Left hindlimb (tissue), 1 donor: ENCODE measurements at regions not wholly inside any gene's neighbourhood (a gene's known extent, or its start where the extent isn't known, plus 50 kb on each side); places are given as distances from the start of the nearest gene placed in this dataset.

Source experiments
- DNase-seq: peaks from one replicate; pipeline ENCODE4 v3.0.0-alpha.2; 2018

DNA sequence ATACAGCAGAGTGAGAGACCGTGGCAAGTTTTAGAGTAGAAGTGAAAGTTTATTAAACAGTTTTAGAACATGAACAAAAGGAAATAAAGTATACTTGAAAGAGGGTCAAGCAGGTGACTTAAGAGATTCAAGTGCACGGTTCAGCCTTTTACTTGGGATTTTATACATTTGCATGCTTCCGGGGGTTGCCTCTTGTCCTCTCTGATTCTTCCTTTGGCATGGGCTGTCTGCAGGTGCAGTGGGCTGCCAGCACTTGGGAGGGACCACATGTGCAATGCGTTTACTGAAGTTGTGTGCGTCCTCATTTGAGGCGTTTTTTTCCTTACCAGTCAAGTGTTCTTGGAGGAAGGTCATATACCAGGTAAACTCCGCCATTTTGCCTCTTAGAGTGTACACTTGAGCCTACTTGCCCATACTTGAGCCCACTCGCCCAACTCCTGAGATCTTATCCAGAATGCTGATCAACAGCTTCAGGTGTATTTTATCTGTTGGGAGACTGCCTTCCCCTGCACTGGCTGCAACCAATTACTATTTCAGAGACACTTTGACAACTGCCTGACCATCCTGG, 195.2 kb downstream of the IRX5 start:
- no peak for DNase-seq

DNA sequence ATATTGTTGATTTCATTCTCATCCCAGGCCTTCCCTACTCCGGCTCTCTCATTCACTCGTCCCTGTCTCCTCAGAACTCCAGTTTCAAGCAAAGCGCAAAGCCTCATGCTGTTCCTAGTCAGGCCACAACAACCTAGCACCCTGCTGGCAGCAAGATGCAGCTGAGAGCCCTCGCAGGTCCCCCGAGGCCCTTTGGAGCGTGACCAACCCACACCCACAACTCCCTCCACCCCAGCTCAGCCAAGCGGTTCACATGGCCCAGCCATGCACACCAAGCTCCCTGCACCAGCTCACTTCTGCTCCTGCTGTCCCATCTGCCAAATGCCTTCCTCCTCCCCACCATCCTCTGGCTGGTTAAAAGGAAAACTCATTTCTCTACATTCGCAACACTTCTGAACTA, 195.8 kb downstream of the IRX5 start:
- no peak for DNase-seq

DNA sequence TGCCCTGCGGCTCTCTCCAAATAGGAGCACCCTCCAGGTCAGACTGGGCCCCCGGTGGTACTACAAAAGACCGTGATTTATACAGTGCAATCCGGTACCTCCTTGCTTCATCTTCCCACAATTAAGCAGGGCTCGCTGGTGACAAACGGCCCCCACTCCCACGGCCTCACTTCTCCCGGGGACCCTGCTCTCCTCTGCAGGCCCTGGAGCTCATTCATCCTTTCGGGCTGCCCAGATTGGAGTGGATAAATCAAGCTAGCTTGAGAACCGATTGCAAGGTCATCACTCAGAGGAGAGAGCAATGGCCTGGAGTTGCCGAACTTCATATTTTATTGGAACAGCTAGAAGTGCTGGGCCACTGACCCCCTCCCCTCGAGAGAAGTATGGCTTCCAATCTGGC, 193.5 kb upstream of the IRX6 start:
- no peak for DNase-seq

DNA sequence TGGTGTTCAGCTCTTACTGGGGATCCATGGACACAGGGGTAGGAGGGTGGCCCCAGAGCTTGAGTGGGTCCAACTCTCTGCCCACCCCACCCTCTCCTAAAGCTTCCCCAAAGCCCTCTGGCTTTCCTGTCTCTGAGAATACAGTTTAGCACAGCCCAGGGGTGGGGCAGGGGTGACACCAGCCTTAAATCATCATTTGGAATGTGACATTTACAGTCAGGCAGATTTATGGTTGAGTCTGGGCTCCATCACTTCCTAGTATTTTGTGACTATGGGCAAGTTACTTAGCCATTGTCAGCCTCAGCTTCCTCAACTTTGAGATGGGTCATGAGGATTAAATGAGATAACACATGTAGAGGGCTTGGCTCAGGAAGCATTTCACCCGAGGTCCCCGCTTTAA, 193.1 kb upstream of the IRX6 start:
- no peak for DNase-seq

DNA sequence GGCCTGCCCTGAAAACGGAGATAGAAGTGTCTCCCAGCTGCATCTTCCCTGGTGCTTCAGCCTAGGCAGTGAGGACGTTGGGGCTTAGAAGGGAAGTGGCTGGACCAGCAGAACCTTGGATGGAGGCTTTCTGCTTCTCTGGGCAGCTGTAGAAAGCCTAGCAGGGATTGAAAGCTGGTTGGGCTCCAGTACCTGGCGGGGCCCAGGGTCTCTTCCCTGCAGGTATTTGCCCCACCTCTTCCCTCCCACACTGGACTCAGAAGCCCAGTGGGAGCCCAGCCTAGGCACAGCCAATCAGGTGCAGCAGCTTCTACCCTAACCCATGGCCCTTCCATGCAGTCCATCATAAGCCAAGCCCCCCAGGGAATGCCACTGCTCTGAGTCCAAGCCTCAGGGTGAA, 190.3 kb upstream of the IRX6 start:
- DNase-seq: no peak

DNA sequence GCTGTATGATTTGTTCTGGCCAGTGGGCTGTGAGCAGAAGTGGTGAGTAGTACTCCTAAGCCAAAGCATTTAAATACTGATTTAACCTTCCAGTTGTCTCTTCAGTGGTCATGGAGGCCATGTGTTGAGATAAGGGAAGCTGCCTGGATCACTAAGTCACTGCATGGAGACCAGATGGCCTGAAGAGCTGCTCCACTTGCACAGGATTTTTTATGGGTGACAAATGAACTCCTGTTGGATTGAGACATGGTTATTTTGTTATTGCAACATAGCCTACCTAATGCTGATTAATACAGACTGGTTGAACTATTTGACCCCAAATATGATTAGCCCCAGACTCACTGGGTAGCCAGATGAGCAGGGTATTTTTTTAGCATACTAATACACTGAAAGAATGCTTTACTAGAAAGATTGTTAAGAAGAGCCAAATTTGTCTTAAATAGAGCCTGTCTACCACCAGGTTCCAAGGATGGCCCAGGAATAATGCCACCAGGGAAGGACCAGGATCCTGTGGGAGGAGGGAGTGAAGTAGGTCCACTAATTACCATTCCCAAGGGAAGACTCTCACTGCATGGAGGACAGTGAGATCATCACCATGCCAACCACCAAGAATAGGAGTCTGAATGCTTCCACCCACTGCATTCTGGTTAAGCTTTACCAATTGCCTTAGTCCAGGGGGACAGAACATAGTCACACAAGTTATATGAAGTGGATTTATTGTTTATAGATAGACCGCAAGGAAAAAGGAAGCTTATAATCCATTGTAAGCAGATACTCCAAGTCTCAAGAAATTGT, 187.4 kb upstream of the IRX6 start:
- no peak for DNase-seq

DNA sequence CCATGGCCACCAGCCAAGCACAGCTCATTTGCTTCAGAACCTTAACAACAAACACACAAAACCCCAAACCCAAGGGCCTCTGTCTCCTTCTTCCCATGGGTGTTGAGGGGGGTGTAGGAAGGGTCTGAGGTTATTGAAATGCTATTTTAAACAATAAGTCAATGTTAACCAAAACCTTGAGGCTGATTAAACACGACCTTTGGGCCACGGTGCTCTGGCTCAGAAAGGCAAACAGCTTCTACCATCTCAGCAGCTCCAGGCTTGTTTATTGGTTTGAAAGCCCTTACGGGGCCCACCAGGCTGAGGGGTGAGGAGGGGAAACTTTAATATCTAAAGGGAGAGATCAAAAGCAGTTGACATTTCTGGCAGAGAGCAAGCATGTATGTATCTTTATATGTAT, 185.7 kb upstream of the IRX6 start:
- no peak for DNase-seq

DNA sequence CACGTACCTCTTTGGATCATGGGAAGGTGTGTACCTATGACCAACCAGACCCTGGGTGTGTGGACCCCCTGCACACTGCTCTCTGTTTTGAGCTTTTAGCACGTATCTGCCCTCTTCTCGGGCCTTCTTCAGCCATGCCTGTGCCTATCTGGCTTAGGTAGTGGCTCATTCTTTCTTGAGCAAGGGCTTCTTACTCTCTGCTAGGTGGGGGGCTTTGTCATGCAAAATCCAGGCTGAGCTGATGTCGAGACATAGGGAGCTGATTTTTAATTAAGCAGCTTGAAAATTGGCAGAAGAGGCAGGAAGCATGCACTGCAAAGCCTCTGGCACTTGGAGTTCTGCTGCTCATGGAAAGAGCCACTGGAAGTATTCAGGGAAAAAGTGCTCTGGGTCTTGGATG, 181.6 kb upstream of the IRX6 start:
- no peak for DNase-seq

DNA sequence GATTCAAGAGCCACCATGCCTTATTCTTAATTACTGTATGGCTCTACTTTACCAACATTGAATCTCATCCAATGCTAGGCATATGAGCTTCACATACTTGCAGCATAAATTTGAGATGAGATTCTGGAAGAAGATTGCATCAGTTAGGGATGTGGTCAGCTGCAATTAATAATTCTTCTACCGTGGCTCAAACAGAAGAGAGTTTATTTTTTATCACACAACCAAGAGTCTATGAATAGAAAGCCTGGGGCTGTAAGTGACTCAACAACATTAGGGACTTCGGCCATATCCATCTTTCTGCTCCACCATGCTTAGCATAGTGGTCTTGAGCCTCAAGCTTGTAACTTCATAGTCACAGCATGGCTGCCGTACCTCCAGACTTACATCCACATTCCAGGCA, 179.4 kb upstream of the IRX6 start:
- no peak for DNase-seq

DNA sequence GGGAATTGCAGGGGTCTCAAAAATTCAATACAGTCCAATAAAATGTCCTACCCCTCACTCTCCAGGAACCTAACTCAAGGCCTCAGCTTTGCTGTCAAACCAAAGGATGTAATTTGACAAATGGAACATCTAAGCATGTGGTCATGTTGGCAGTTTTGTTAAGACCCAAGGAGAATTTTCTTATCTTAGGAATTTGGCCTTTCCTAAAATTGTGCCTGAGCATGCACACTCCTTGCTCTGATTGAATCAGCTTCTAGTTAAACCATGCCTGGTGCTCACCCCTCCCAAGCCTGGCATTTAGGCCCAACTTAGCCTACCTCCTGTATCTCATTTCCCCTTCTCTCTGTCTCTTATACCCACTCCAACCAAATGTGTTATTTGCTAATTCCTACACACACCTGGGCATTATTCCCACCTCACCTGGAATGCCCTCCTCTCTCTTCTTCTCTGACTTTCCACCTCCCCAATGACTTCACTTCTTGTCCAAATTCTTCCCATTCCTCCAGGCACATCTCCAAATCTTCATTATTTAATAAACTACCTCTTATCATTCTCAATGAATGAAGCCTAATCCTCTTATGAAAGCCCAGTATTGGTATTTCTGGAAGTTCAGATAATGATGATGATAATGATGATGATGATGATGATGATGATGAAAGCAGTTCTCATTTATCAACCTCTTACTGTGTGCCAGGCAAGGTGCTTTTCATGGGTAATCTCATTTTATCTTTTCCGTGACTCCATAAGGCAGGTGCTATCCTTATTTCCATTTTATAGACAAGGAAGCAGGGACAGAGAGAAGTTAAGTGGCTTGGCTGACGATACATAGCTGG, 178.0 kb upstream of the IRX6 start:
- DNase-seq: no peak

DNA sequence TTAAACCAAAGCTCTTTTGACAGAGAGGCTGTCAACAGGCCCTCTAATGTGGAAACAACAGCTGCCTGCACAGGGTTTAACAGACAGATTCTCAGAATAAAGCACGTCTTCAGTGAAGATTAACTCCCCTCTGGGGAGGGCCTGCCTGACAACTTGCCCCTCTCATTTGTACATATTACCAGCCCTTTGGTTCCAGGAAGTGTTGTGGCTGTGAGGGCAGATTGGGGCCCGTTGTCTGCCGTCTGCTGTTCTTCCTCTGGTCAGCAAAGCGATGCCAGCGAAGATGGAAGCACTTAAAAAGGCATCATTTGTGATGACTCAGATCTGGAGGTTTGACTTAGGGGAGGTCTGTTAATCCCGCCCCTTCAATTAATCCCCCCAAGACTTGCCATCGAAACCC, 177.0 kb upstream of the IRX6 start:
- DNase-seq: peak; percentile 45

DNA sequence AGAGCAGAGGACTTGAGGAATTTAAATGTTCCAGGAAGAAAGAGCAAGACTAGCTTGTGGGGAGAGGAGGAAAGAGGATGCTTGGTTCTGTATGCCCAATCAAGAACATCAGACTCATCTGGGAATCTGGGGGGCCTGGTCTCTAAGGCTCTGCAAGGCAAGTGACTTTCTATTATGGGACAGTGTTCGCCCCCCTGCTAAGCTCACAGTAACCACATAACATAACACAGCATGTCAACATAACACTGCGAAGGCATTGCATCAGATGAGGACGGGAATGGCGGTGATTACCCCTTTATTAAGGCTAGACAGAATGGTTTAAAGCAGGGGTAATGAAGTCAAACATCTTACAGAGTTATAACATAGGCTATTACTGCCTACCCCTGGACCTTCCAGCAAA, 176.6 kb upstream of the IRX6 start:
- DNase-seq: no peak

DNA sequence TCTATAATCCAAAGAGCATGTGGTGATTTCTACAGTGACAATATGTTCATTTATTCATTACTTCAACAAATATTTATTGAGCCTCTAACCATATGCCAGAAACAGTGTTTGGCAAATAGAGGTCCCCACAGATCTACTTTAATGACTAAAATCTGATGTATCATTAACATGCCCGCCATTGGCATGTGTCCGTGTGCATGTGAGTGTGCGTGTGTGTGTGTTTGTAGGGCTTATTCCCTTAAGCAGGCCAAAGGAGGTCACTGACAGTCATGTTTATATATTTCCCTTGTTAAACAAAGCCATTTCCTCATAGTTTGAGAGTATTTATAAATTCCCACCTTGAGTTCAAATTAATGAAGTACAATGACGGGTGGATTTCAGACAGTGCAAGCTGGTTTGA, 174.4 kb upstream of the IRX6 start:
- DNase-seq: no peak

DNA sequence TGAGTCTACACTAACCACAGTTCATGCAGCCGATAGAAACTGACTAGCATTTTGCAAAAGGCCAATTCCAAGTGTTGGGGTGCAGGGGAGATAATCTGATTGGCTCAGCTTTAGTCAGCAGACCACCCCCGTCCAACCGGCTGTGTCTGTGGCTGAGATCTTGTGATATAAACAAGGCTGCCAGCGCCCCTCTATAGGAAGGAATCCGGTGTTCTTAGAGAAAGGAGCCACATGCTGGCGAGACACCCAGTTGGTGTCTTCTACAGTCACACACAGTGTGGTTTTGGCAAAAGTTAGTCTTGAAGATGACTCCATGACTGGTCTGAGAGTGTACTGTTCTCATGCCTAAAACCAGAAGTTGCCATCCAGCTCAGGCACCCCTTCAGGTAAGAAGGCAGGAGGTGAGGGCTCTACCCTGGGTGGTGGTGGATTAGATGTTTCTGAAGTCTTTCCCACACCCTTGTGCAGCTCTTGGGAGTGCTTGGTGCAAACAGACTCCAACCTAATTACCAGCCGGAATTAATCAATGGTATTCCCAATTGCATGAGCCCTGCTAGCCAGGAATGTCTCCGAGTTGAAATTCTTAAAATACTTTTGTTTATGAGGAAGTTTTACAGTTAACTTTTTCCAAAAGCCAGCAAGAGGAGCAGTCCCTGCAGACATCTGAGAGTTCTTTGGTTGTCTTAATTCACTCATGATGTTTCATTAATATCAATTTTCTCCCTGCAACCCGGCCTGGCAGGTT, 172.3 kb upstream of the IRX6 start:
- no peak for DNase-seq

DNA sequence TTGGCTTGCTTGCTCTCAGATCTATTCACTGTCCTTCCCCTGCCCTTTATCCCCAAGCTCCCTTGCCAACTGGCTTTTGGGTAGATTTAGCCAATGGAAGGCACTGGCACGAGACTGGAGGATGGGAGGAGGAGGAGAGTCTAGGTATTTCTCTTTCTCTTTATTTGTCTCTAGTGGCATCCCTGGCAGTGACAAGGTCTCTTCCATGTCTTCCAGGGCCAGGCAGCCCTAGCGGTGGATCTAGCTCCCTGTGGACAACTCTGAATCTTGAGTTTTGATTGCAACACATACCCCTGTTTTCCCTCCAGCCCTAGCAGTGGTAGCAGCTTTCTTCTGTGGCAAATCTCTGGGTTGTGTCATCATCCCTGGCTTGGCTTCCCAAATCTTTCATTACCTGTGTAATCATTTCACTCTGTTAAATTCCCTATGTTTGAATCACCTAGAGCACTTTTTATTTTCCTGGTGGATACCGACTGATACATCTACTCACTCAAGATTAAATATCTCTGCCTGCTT, 171.1 kb upstream of the IRX6 start:
- DNase-seq: no peak

DNA sequence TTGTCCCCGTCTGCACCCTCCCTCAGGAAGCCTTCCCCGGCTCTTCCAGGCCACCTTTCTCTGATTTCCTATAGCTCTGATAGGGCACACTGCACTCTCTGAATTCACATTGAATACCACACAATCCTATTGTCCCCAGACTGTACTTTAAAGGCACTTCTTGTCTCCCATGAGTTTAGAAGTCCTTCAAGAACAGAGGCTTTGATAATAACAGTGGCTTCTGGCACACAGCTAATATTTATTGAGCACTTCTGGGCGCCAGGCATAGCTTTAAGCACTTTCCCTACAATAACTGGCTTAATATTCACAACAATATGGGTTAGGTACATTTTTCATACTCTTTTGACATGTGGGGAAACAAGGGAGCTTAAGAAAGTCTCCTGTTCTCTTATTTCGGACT, 169.7 kb upstream of the IRX6 start:
- DNase-seq: no peak

DNA sequence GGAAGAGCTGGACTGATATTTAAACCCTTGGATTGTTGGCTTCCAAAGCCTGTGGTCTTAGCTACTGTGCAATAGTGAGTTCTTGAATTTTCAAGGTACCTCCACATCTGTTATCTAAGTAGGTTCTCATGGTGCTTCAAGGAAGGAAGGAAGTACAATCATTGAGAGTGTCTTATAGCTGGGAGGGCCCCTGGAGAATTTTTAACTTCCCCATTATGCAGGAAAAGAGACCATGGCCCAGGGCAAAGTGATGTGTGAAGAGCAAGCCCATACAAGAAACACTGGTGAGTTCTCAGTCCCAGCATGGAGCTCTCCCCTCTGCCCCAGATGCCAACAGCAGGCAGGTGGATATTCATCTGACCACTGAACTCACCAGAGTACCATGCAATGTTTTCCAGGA, 169.0 kb upstream of the IRX6 start:
- DNase-seq: no peak

DNA sequence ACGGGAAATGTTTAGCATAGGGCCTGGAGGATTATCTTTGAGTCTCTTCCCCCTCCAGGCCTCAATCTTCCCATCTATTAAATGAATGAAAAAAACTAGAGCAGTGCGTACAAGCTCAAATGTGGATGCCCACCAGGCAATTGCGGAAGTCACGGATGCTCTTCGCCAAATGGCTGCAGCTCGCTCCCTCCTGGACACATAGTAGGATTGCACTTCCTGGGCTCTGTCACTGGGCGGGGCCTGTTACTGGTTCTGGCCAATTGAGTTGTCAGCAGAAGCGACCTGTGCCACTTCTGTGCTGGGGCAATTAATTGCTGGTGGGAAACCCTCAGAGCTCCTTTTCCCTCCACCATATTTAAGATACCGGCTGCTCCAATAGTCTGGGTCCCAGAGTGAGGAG, 168.2 kb upstream of the IRX6 start:
- no peak for DNase-seq

DNA sequence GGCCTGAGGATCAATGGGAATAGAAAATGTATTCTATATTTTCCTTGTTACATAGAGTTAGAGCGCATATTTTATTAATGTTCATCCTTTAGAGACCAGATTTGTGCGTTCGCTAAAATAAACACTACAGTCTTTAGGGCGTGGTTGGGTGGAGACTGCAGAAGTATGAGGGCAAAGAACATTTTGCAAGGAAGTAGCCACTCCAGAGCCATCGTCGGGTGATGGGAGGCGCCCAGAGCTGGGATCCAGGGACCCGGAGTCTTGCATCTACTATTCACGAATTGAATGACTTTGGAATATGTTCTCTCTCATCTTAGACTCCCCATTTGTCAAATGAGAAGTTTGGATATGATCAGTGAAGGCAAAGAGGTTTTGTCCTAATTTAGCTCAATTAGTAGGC, 154.2 kb upstream of the IRX6 start:
- no peak for DNase-seq

DNA sequence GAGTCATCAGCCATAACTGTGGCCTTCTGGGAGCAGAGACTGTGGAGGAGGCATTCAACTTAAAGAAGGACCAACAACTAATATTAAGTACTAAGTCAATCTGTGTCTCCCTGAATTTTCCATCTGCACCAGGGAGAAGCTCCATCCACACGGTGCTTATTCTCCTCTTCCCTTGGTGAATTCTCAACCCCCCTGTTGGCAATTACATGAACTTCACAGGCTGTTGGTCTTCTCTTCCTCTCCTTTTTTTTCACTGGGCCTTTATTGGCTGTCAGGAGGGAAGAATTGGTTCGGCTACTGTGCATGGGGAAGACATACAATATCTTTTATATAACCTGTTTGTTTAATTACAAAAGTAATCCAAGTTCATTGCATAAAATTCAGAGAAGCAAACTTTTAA, 152.8 kb upstream of the IRX6 start:
- DNase-seq: no peak

DNA sequence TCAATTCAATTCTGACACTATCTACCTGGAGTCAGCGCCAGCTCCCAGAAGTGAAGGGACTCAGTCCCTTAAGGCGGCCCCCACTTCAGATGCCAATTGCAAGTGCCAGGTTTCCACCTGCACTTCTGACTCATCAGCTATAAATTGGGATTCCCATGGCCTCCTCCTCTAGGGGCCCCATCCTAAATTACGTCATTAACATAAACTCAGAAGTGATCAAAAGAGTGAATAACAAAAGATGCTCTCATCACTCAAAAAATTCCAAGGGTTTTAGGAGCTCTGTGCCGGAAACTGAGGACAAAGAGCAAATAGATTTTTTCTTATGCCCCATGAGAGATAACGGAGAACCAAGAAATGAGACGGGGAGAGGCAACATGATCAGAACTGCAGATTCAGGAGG, 148.6 kb upstream of the IRX6 start:
- DNase-seq: no peak

DNA sequence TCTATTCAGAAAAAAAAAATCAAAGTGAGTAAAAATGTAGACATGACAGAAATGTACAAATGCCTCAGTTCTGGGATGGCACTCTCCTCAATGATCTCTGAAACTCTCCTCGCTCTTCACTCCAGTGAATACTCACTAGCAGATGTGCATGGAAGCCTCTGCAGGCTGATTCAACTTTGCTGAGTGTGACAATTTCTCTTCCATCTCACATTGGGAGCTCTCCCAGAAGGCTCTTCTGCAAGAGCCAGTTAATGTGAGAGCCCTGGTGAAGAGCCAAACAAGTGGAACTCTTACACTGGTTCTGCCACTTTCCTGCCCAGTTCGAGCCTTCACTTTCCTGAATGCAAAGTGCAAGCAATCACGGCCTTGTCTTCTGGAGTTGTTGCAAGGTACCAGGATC, 147.1 kb upstream of the IRX6 start:
- no peak for DNase-seq

DNA sequence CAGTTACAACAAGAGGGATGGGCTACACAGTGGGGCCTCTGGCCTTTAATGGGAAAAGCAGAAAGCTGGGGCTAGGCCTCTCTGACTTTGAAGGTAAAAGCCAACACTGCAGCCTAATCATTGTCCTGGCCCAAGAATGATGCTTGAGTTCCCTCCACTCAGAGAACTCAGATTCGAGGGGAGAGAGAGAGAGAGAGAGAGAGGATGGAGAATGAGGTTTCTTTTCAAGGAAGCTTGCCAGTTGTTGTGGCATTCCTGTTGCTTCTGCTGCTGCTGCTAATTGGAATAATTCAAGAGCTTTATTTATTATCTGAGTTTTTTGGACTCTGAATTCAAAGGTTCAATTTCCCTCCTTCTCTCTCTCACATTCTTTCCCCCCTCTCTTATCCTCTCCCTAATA, 144.6 kb upstream of the IRX6 start:
- no peak for DNase-seq
